Hematopoietic multipotent progenitor cell treated with erythropoietin and hydrocortisone succinate and interleukin-3 and kit ligand, for 8 days (in vitro differentiated cells): ENCODE measurements at regions not wholly inside any gene's neighbourhood (a gene's known extent, or its start where the extent isn't known, plus 50 kb on each side); places are given as distances from the start of the nearest gene placed in this dataset.

Experiments
- DNase-seq: peaks from one replicate; pipeline ENCODE4 v3.0.0-alpha.2; 2015

DNA sequence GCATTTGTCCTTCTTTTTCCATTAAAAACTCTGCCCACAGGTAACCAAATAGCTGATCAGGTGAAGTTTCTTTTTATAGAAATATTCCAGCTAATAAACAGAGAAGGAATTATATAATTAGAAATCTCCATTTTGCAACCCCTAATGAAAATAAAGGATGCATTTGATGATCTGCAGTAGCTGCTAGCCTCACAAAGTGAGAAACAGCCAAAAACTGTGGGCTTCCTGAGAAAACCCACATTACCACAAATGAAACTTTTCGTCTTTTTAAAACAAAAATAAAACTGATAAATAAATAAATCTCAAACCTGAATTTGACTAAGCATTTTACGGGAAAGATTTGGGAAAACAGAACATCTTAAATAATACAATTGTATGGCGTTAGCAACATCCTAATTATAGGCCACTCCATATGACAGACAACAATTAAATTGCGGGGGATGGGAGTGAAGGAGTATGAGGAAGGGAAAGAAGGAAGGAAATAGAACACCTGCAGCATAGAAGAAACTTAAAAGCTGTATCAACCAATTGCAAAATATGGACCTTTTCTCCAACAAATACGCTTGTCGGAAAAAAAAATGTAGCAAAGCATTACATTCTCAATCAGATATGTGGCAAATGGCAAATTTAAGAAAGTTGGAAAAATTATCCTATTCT lies 283.0 kb upstream of the ITGA1 start:
- DNase-seq = no peak

DNA sequence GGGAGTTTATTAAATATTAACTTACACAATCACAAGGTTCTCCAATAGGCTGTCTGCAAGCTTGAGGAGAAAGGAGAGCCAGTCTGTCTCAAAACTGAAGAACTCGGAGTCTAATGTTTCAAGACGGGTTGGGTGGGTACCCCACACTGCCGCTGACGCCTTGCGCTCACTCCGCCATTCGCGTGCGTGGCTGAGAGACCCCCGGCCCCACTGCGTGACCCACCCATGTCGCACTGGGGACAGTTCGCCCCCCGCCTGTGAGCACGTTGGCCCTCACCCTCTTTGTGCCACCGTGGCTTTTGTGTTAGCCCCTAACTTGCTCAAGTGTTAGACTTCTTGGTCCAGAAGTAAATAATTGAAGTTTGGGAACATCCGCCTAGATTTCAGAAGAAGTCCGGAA lies 270.0 kb upstream of the ITGA1 start:
- DNase-seq = no peak

DNA sequence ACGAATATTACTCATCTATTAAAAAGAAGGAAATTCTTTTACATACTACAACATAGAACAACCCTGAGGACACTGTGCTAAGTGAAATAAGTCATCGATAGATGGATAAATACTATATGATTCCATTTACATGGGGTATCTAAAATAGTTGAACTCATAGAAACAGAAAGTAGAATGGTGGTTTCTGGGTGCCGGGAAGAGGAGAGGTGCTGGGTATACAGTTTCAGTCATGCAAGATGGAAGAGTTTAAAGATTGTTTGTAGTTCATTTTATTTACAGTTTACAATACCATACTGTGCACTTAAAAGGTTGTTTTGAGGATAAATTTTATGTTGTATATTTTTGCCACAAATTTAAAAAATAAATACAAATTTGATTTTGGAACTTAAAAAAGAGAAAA lies 267.5 kb upstream of the ITGA1 start:
- no peak for DNase-seq

DNA sequence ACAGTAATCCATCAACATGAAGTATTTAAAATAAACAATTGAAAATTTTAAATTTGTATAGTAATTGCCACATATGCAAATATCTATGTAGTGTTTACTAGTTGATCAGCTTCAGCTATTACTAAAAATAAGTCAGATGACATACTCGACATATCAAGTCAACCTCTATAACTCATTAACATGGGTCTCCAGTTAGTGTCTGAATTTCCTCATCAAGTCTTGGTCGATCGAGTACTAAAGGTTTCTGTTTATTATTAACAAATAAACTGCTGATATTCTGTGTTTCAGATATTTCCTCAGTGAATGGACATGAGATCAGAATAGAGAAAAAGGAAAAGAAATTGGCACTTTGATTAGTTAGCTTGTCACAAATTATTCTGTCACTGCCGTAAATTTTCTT lies 266.5 kb upstream of the ITGA1 start:
- no peak for DNase-seq

DNA sequence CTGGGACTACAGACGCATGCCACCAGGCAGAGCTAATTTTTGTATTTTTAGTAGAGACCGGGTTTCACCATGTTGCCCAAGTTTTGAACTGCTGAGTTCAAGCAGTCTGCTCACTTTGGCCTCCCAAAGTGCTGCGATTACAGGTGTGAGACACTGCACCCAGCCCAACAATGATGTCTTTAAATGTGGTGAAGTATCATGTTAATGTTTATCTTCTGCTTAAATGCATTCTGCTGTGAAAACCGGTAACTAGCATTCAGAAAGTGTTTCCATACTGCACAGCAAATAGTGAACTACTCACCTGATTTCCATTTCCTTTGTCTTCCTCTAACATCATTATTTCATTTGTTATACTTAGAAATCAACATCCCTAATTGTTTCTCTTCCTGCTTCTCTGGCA lies 264.0 kb upstream of the ITGA1 start:
- DNase-seq = no peak

DNA sequence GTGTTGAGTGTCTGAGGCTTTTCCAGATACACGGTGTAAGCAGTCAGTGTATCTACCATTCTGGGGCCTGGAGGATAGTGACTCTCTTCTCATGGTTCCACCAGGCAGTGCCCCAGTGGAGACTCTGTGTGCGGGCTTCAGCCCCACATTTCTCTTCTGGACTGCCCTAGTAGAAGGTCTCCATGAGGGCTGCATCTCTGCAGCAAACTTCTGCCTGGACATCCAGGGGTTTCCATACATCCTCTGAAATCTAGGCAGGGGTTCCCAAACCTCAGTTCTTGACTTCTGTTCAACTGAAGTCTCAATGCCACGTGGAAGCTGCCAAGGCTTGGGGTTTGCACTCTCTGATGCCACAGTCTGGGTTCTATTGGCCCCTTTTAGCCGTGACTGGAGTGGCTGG lies 256.6 kb upstream of the ITGA1 start:
- DNase-seq = no peak

DNA sequence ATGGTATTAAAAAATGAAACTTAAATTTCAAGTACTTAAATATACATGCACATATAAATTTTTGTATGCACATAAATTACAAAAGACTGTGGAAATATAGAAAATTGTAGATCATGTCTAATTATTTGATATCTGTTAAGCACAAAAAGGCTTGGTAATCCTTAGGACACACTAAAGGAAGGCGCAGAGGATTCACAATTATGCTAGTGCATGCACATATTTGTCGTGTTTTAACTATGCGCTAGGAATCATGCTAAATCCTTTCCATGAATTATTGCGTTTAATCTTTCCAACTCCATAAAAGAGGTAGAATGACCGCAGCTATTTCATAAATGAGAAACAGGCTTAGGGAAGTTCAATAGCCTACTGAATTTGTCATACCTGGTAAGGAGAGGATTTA lies 244.1 kb upstream of the ITGA1 start:
- no peak for DNase-seq

DNA sequence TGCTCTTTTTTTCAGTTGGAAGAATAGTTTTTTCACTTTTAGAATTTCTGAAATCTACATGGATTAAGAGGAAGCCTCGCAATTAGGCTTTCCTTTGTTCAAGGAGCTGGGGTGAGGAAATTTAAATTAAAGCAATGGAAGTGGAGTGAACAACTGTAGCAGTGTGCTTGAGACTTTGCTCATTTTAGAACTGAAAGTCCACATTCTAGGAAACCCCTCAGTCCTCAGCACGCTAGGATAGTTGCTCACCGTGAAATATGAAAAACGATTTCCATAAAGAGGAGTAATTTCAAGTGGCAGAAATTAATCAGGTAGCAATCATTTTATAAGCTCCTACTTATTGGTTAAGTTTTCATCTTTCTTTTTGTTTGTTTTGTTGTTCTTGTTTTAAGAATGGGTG lies 243.0 kb upstream of the ITGA1 start:
- DNase-seq = no peak

DNA sequence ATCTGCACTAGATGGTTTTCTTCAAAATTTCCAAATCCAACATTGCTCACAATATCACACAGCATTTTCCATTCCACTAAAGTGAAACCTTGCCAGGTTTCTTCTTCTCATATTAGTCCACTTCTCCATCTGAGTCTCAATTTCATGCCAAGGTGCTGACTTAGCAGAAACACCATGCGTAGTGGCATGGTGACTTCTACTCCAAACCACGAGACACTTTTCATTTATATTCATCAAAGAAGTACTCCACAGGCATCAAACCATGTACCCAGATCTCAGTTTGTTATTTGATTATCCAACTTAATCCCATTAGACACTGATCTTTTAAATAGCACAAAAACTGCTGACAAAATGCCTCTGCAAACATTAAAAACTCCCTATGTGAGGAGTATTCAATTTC lies 233.4 kb upstream of the ITGA1 start:
- DNase-seq = no peak

DNA sequence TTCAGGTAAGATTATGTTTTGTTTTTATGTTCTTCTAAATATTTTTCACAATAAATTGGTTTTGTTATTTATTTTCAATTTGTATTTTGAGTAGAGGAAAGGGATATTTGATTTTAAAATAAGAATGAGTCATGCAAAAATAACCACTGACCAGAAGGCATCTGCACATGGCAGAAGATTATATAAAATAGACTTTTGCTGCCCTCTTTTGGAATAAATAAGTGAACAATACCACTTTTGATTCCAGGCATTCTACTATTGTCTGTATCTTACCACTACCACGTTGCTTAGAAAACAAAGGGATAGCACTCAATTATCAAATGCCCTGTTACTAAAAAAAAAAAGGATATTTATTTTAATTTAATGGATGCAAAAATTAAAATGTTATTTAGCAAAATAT lies 227.3 kb upstream of the ITGA1 start:
- DNase-seq = no peak

DNA sequence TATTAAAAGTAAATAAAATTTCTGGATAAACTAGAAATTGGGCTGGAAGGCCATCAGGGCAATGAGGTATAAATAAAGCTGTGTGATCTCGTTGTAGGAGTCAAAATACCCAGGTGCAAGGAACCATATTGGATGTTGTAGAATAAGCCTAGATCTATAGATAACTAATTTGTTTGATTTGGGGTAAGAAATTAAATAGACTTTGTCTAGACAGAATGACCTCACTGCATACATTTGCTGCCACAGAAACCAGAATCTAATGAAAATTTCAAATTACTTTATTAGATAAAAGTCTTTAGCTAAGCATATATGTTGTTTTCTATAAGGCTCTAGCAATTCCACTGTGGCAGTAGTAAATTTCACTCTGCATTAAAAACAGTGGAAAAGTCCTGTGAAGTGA lies 225.2 kb upstream of the ITGA1 start:
- DNase-seq = no peak

DNA sequence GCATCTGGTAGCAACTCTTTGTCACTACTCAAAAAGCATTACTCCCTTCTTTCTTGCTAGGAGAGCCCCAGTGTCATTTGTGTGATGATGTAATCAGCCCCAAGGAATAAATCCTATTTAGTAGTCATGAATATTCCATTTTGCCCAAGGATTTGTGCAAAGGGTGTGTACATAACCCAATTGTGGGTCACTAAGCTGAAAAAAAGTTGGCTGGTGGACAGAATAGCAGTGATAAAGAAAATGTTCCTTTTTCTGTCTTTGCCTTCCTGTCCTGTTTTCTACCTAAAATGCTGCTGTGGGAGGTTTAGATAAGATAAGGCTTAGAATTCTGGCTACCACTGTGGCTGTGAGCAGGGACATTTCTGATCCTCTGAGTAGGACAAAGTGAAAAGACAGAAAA lies 223.1 kb upstream of the ITGA1 start:
- no peak for DNase-seq

DNA sequence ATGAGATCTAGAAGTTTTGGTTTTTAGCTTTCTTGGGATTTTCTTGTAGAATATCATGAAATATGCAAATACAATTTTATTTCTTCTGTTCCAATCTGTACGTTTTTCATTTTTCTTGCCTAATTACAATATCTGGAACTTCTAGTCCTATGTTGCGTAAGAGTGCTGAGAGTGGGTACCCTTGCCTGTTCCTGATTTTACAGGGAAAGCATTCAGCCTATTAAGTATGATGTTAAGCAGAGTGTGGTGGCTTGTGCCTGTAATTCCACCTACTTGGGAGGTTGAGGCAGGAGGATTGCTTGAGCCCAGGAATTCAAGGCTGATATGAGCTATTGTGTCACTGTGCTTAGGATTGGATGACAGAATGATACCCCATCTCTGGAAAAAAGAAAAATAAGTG lies 210.2 kb upstream of the ITGA1 start:
- no peak for DNase-seq

DNA sequence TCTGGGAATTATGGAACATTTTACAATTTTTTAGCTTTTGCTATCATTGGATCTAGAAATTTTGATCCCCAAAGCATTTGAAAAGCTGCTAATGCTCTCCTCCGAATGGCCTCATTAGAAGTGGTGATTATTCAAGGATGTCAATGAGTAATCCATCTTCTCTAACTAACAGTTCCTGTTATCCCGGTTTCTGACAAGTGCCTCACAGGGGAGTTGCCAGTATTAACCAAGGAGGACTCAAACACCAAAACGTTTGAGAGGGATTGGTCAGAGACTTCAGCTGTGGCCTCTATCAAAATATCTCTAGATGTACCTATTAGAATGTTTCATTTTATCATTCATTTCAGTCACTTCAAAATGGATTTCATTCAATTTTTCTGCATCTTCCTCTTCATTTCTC lies 208.3 kb upstream of the ITGA1 start:
- no peak for DNase-seq

DNA sequence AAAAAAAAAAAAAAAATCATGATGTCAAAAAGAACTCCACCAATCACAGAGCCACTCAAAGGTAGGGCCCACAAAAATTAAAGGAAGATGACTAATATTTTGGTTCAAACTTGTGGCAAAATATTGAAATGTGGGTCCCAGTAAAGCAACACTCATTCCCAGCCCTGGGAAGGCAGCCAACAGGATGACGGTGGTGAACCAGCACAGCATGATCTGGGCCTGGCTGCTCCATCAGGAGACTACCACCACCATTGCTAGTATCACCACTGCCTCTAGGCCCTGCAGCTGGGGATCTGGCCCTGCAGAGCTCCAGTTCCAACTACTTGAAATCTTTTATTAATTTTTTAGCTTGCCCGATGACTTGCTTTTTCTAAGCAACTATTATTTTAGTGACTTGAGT lies 206.8 kb upstream of the ITGA1 start:
- DNase-seq = no peak

DNA sequence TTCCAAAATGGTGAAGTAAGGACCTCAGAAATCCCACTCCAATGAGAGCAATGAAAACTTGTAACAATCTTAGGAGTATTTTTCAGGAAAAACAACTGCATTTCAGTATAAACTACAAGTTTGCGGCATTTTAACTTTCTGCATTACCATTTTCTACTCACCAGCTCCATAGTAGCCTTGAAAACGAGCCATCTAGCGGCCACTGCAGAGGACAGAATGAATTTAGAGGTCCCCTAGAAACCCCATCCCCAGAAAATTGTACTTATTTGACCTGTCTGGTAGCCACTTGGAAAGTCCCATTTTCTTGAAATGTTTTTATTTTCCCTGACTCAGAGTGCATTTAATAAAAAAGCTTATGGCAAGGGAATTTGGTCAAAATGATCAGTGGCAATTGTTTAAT lies 205.4 kb upstream of the ITGA1 start:
- no peak for DNase-seq

DNA sequence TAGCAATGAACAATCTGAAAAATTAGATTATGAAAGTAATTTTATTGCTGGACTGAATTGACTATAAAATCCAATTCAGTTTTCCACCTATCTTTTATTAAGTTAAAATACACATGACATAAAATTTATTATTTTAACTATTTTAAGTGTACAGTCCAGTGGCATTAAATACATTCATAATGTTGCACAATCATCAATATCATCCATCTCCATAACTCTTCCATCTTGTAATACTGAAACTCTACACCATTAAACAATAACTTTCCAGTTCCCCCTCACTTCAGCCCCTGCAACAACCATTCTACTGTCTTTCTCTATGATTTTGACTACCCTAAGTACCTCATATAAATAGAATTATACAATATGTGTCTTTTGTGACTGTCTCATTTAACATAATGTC lies 200.6 kb upstream of the ITGA1 start:
- no peak for DNase-seq

DNA sequence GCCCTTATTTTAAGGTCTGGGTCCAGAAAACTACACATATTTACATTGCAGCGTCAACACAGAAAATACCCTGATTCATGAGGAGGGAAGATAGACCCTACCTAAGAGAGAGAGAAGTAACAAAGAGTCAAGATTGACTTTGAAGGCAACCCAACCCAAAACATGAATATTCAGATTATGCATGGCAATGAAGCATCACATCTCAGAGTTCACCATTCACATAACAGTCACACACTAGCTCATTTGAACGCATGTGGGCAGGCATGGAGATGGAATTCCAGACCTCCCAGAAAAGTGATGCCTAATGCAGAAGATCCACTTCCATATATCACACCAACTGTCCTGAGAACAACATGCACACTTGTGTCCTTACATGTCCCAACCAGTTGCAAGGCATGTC lies 190.1 kb upstream of the ITGA1 start:
- DNase-seq = no peak

DNA sequence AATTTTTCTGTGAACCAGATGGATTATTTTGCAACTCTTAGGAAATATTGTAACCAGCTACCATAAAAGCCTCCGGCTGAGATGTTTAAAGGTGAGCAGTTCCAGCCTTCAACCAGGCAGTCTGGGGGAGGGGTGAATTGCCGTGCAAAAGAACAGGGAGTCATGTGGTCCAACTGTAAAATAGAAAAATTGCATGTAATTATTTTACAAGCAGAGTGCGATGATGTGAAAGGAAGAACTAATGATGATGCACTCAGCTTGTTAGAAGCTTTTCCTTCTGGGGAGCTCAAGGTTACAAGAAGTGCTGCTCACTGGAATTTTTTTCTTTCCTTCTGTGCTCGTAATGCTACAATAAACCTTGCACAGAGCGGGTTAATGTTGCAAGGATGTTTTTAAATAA lies 188.7 kb upstream of the ITGA1 start:
- no peak for DNase-seq

DNA sequence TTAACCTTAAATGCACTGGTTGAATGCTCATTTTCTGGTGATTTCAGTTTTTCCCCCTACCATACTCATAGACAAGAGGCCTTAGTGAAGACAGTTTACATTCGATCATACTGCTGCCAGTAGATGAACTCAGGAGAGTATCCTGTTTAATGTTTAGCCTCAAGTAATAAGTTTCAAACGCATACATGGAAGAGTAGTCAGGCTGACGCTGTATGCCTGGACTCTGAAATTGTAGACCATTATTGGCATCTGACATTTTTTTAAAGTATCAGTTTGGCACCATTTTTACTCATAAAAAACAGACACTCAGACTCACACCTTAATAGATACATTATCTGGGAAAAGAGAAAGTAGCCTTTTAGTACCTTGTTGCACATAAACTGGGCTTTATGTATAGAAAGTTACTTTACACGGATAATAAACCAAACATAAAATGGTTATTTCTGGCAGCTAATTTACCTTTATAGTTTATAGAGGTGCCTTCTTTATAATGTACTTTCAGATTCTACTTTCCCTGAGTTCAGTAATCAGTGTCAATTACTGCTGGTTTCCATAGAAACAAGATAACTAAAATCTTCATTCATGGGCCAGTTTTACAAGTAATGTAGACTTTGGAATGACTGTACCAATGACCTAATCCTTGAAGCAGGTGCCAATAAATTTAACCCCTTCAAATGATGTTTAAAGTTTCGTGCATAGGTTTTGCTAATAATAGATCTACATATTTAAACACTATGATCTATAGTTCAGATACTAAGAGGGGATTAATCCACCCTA lies 183.8 kb upstream of the ITGA1 start:
- no peak for DNase-seq

DNA sequence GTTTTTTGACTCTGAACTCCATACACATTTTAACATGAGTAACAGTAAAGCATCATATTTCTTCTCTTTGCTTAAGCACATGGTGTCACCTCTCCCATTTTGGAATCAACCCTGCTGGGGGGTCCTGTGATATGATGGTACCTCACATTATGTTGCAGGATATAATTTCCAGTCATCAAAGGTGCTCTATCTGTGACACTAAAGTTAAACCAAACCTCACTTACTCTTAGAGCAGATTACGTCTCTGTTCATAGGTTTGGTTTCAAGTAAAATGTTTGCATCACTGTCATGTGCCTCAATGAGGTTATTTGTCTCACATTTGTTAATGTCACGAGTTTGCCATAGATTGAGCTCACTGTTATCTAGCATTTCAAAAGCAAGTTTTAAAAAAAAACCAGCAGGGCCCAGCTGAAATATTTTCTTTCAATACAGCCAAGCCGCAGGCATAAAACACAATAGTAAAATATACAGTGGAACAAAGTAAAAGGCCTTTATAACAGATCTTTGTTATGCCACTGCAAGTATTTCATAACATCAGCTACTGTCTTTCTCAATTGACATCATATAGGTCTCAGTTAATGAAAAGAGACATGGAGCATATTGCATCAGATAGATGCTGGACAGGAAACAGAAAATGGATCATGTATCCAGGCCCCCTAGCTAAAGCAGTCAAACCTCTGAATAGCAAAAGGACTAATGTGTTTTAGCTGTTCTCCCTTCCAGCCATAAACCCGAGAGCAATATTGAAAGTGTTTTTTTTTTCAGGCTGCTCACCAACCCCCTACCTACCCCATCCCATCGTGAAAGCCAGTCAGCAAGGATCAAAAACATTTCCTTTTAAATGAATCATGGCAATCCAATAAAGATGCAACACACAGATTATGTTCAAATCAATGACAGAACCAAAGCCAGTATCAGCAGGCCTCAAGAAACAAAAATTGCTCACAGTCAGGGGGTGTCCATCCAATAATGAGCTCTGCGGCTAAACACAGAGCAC lies 182.1 kb upstream of the ITGA1 start:
- DNase-seq = no peak

DNA sequence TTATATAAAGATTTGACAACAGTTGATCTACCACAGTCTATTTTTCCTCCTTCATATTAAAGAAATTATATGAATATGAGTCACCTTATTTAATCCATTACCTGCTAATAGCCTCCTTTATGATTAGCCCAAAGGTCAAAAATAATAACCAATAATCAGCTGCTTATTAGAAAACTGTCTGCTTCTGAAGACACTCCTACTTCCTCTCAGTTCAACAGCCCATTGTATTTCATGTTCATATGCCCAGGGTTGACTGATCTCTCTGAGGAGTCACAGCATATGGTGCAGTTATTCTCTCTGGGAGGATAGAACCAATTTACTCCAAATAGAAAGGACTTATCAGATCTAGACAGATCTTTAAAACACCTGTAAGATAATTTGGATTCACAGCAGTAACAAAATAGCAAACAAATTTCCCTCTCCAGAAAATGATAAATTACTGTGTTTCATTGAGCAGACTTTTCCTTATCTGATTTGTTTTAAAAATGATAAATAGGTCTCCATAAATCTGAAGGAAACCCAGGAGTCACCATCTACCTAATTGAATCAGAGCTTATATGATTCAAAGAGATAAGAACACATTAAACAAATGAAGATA lies 180.4 kb upstream of the ITGA1 start:
- DNase-seq = no peak

DNA sequence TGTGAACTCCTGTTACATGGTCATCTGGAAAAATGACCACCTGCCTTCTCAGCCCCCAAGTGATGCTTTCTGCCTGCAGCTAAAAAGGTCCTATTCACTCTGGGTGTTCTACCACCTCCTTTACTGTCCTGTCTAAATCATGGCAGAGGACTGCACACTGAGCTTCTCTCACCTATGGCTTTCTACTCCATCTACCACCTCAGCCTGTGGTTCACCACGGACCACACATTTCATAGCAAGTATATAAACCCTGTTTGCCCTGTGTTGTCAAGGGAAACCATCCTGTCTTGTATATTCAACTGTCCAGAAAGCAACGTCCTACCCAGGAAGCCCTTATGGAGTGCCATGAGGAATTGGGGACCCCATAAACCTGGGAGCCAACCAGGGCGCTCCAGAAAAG lies 167.4 kb upstream of the ITGA1 start:
- no peak for DNase-seq
